GM21360 (cell line): ENCODE measurements at regions not wholly inside any gene's neighbourhood (a gene's known extent, or its start where the extent isn't known, plus 50 kb on each side); places are given as distances from the start of the nearest gene placed in this dataset.

Experiments used
- ATAC-seq: cut with Tn5 transposase; IDR thresholded peaks from one replicate; pipeline ENCODE4 v1.9.1; 2021; ENCODE audit warnings: mild to moderate bottlenecking, moderate library complexity; ENCODE audit not compliant: unreplicated experiment

DNA sequence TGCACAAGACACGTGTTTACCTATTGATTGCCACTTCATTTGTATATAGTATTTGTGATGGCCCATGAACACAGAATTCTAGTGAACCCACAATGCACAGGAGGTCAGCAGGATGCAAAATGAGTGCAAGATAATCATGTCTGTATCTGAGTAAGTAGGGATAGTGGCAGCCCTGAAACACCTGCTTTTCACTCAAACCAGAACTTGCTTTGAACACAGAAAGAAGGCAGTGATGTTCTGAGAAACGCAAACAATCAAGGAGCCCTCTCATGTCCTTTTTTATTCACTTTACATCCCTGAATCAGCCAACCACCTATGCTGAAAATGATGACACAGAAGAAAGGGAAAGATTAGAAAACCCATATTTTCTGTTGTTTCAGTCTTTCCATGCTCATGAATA, 170.4 kb upstream of the AVPR1A start:
- no peak for ATAC-seq

DNA sequence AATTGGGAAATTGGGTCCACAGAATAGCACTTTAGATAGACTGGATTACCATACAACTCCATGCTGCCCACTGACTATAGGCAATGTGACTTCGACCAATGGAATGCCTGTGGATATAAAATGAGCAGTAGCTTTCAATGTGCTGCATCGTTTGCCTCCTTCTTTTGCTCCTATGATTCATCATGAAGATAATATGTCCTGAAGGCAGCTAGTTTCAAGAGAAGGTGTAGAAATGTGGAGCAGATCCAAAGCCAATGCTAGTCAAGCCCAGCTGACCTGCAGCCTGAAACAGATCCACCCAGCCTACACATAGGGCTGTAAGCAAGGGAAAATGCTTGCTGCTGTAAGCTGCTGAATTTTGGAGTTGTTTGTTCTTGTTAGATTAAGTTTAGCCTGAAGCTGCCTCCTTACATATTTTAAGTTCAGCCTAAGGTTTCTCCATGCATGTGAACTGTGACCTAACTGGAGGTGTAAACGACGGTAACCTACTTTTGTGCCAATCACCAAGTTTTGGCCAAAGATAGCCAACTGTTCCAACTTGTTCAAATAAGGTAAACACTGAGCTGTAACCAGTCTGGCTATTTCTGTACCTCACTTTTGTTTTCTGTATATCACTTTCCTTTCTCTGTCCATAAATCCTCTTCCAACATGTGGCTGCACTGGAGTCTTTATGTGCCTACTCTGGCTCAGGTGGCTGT, 169.1 kb upstream of the AVPR1A start:
- ATAC-seq = no peak

DNA sequence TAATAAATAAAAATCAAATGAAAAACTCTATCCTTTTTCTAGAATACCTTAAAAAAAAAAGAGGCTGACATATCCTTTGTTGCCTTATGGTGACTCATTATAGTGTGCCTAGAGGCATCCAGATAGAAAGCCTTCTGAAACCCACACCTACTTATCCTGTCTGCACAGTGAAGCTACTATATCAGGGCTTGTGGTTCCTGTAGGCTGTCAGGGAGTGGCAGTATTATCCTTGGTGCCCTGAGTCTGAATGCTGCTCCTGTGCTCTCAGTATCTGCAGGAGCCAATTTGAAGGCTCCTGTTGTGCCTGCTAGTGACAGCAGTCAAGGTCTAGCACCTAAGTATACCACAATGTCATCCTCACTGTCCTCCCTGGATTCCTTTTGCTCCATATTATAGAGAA, 168.4 kb upstream of the AVPR1A start:
- ATAC-seq = no peak

DNA sequence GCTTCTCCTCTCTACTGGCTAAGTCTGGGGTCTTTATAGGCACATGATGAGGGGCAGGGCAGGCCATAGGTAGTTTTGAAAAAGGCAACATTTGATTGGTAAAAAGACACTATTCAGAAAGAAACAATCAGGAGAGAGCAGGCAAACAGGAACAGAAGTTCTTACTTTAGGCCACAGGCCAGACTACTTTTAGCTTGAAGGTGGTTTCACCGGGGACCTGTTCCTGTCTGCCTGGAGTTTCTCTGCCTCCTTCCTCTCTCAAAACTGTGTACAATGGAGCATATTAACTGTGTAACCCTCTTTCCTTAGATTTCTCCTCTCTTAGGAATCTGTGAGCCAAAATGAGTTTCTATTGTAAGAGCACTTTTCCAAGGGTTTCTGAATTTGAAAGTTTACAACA, 167.9 kb upstream of the AVPR1A start:
- no peak for ATAC-seq

DNA sequence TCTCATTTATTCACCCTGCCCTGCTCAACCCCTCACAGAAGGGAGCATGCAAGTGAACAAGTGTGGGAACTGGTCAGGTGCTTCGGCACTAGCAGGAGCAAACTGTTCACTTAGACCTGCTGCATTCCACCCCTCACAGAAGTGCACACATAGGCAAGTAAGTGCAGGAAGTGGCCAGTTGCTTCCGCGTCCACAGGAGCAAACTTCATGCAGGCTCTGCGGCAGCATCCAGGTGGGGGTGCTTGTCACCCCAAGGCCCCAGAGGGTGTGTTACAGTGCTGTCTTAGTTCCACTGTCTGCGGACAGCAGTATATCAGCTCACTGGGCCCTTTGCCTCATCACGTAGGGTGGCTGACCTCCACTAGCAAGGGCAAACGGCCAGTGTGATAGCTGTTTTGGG, 167.3 kb upstream of the AVPR1A start:
- ATAC-seq = no peak

DNA sequence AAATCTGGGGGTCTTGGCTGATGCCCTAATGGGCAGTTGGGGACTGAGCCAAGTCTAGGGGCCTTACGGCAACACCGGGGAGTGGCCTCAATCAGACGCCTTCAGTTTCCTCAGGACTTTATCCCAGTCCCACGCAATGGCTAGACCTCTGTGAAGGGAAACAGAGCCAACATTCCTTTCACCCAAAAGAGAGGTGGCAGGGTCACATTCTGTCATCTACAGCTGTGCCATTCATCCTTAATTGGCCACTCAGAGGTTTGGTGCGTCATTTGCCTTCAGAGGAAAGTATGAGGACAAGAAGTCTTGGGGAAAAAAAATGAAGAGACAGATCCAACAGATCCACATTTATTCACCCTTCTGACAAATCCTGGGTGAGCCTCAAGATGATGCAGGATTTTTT, 166.9 kb upstream of the AVPR1A start:
- no peak for ATAC-seq

DNA sequence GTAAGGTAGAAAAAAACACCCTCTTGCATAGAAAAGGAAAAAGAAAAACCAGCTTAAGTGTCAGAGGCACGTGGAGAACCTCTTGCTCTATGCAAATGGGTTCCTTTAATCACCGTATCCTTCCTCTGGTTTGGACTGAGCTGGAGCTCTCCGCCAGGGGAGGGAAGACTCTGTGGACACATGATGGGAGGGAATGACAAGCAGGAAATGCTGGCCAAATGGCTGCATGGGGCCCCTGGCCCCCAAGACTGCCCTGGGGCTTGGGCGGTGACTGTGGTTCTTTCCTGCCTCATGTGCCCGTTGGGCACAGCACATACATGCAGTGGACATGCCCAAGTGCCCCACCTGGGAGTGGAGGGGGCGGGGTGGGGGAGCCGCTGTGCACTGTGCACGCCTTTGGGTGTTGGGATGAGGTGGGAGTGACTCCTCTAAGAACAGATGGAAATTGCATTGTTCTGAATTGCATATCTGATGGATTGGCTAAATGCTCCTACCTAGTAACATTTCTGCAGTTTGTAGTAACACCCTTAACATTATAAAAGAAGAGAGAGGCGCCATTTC, 166.4 kb upstream of the AVPR1A start:
- ATAC-seq = no peak

DNA sequence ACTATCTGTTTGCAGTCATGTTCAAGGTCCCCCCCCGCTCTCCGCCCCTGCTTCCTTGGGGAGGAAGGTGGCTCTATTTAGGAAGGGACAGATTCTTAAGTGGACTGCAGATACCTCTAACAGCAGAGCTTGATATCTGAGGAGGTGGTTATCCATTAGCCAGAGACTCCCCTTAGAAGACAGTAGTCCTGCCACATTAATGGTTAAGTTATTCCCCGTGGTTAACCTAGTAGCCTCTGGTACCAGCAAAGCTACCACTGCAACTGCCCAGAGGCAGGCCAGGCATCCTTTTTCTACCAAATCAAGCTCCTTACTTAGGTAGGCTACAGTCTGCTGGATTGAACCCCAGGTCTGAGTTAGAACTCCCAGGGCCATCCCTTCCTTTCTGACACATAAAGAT, 162.1 kb upstream of the AVPR1A start:
- ATAC-seq = no peak

DNA sequence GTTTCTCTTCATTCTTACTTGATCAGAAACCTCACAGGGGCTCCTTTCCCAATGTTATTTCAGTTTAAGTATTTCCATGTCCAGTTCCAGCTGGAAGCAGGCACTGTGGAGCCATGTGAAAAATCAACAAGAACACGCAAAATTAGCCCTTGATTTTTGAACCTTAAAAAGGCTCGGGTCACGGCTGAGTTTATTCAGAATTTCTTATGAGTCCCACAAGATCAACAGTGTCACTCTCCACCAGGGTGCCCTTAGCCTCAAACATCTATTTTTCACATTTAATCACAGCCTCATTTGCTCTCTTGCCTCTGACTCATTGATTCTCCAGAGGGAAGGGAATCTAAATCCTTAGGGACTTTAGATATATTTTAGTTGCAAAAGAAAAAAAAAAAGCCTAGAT, 157.7 kb upstream of the AVPR1A start:
- ATAC-seq = no peak

DNA sequence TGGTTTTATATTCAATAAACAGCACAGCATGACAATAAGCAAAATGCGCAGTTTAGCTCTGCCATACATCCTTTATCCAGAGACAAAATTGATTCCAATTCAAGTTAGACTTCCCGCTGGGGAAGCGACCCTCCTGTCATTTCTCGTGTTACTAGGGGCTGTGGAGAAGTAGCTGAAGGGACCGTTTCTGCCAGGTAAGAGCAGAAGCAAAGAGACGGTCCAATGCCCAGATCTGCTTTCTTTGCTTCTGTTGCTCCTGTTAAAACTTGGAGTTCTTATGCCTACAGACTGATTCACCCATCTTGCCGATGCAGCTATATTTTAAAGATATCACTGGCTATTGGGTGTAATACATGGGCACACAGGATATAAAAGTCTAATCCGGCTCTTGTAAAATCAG, 156.8 kb upstream of the AVPR1A start:
- ATAC-seq = no peak

DNA sequence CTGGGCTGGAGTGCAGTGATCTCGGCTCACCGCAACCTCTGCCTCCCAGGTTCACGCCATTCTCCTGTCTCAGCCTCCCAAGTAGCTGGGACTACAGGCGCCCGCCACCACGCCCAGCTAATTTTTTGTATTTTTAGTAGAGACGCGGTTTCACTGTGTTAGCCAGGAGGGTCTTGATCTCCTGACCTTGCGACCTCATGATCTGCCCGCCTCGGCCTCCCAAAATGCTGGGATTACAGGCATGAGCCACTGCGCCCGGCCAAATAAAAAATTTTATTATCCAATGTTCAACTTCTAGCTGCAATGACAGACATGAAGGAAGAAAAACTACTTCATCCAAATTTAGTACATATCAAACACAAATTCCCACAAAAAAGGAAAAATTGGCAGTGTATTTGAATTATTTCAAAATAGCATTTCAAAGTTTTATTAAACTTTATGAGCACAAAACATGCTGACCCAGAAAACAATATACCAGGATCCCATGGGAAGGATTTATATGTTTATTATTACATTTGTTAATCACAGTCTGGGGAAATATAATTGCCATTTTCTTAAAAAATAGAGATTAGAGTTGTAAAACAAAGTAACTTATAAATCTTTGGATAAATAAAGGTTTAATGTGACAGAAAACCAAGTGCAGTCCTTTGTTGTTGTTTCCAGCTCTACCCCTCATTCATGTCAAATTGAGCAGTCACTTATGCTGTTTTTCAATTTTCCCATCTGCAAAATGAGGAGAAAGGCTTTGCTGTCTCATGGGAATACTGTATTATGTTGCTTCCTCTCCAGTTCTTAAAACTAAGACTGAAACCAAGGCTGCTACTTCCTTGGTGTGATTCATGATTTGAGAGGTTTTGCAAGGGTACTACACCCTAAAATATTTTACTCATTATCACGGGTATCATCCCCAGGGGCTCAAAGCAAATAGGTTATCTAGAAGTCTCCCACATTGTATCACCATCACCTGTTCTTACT, 155.2 kb upstream of the AVPR1A start:
- no peak for ATAC-seq

DNA sequence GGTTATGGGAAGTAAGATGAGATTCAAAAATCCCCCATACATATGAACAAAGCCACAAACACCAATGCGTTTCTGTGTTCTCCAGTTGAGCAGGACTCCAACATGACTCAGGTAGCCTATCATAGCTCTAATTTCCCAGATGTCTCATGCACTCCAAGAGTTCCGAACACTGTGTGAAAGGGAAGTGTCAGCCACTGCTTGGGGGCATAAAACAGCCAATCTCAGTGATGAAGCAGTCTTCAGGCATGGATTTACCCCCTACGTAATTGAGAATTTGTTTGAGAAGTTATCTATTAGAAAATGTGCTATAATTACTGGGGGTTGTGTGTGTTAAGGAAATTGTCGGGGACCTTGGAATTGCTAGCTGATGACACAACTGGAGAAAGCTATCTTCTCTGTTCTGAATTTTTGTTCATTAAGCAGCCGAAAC, 153.9 kb upstream of the AVPR1A start:
- no peak for ATAC-seq

DNA sequence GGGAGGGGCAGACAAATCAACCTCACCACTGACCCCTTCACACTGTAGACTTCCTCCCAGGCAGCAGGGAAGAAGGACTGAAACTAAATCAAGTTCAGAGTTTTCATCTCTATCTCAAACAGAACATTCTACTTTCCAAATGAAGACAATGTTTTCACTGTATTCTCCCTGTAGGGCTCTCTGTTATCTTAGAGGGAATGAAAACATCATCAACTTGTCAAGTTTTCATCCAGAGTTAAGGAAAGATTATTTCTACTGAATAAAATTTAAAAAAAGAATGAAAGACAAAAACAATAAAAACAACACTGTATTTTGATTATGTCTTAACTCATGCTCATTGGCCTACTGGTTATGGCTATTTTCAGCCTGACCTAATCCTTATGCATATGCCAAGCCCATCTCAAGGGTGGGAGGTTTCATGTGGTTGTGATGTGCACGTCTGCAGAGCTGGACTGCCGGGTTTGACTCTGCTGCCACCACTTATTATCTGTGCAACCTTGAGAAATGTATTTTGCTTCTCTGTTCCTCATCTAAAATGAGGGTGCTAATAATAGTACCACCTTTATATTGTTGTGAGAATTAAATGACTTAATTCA, 152.0 kb upstream of the AVPR1A start:
- no peak for ATAC-seq

DNA sequence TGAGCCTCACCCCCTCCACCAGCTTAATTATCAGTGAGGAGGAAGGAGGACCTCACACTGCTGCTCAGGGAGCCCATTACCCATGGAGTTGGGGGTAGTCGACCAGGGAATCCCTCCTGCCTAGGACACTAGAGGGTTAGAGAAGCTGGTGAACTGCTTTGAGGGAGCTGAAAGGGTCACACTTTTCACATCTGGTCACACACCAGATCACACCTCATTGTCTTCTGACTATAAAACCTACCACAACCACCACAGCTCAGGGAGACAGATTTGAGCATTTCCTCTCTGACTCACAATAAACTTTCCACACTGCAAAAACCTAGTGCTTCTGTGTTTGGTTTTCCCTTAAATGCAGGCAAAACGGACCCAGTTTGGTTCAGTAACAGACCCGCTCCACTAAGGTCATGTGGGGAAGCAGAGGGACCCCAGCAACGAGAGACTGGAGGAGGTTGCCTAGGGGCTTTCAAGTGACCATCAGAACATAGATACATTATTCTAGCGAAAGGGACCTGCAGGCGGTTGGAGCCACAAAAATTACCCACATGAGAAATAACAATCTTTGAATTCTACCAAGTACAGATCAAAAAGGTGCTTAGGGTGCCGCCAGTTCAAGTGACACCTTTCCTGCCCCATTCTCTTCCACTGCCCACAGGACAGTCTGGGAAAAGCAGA, 151.4 kb upstream of the AVPR1A start:
- peak; percentile 72 for ATAC-seq

DNA sequence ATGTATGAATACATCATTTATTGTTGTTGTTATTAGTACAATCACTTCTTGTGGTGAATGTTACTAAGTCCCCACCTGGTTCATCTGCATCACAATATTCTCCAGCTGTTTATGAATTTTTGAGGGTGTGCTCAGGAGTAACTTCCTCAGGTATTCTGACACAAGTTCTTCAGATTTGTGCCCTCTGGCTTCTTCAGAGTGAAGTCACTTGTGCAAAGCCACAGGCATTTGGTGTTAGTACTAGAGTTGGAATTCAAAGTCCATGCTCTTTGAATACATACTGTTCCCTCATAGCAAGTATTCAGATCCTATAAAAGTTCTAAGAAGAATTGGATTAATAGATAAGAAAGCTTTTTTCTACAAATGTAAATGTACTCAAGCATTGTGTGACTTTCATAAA, 150.3 kb upstream of the AVPR1A start:
- no peak for ATAC-seq

DNA sequence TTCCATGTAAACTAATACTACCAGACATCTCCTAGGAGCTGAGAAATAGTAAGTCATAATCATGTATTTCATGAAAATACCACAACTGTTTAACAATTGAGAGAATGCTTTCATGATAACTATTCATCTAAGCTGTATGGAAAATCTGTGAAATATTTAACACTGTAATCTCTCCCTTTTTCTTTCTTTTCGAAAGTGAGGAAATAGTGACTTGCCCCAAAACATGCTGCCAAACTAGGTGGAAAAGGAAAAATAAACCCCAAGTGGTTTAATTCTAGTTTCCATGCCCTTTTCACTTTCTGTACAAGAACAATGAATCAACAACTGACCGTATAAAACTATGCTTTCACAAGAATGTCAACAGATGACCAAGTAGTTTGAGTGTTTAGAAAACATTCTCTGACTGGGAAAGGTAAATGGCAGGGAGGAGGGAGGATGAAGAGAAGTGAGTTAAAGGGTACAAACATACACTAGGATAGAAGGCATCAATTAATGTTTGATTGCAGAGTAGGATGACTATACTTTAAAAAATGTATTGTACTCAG, 147.5 kb upstream of the AVPR1A start:
- ATAC-seq = no peak

DNA sequence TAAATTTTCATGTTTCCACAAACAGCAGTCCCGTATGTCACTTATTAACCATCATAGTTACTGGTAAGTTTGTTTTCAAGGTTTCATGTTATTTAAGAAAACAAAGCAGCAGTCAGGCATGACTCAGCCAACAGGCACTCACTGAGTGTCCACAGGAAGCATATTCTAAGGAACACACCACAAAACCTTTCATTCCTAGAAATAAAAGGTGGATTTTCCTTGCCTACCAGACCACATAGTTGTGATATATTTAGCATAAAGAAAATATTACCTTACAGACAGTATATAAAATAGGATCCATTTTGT, 143.3 kb upstream of the AVPR1A start:
- no peak for ATAC-seq

DNA sequence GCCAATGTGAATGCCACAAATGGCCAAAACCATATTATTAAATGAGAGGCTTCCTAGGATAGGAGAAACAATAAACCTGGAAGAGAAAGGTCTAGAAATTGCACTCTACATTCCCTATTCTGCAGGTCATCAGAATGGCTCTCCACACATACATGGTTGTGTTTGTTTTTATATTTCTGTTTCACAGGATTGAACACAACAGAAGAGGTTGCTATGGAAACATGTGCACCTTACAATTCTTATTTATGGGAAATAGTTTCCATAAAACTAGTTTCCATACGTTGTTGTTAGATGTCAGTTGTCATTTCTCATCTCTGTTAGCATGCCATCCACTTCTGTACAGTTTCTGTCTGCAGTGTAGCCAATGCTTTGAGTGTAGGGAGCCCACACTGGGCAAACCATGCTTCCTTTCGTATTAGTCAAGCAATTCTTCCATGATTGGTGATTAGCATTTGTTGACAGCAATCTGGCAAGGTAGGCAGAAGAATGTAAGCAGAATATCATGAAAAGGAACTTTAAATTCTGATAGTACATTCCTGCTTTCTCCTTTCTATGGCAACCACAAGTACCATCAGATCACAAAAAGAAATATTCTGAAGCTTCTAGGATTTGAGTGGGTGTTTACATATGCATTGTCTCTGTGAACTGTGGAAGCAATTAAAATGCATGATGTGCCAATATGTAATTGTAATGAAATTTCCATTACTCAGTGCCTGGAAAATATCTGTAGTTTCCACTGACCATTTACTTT, 141.6 kb upstream of the AVPR1A start:
- no peak for ATAC-seq

DNA sequence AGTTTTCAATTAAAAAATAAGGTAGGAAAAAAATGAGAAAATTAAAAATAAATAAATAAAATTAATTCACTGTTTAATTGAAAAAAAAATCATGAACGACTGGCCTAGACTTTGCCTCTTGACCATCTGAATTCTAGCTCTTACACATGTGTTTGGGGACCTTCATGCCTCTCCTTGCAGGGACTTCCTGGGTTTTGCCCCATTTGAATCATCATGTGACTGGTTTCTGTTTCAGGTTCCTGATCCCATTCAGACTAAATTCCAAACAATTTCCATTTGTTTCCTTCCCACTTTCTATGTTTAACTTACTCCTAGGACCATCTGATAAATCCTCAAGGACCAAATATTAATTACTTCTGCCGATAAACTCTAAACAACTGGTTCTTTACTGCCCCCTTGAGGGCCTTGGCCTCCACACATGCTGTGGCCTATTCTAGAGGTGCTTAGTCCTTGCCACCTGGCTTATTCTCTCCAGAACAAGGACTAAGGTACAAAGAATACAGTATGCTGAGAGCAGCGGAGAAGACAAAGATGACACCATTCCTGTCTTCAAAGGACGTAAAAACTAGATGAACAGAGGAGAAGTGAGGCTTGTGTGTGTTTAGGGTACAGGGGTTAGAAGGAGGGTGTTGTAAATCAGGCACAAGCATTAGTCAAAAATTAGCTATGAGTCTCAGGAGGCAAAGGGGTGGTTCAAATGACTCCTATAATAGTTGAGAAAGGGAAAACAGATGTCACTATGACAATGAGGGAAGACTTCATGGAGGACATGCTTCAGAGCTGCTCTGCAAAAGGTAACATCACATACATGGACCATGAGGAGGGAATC, 125.8 kb upstream of the AVPR1A start:
- peak; percentile 95 for ATAC-seq
